ENCODE measurements at regions not wholly inside any gene's neighbourhood (a gene's known extent, or its start where the extent isn't known, plus 50 kb on each side); places are given as distances from the start of the nearest gene placed in this dataset.

DNA sequence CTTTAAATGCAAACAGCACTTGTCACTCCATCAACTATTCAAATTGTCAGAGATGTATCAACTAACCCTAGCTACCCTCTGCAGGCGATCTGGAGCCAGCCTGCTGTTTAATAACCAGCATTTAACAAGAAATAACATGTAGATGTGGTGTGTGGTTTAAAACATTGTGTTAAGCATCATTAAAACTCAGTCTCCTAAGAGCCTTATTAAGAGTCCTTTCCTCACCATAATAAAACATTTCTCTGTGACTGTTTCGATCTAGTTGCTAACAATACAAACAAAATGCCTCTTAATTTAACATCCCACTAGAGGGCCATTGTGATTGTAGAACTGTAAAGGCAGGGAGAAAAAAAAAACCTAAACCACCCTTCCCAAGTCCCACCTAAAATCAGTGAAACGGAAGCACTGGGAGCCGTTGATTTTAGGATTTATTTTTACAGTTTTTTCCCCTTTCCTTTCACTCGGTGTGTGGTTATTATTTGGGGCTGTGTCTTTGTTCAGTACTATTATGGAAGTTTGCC lies 708.6 kb downstream of the C4orf33 start:
- H3K27ac ChIP-seq: no peak overlapping the region
- TF ChIP-seq CTCF (IDR thresholded peaks at IDR 0.05): no peak
- H3K4me3 ChIP-seq: no peak overlapping the region
- H3K4me1 ChIP-seq (ENCODE audit: control insufficient read depth in 1 of 2, low read depth in 2 of 2): no peaks in the 10 kb centered on the region
- no peaks in the 10 kb centered on the region for H3K27me3 ChIP-seq (replicated peaks; ENCODE audit: insufficient read depth)
- H3K9me3 ChIP-seq: no peaks in the 10 kb centered on the region
- no peak for ATAC-seq (ENCODE audit: insufficient number of reproducible peaks, low FRiP score, low read depth)
- no peaks in the 10 kb centered on the region for H3K36me3 ChIP-seq
- no peak for DNase-seq (ENCODE audit: low spot score)

GRCh38 chr4:129806986-129807385 lies 711.0 kb downstream of the C4orf33 start:
- Histone ChIP-seq H3K27ac (no peak overlapping the region), H3K4me3 (no peak overlapping the region), H3K36me3 (no peaks in the 10 kb centered on the region), H3K4me1 (ENCODE audit: control insufficient read depth in 1 of 2, low read depth in 2 of 2) (no peaks in the 10 kb centered on the region), H3K27me3 (replicated peaks; ENCODE audit: insufficient read depth) (no peaks in the 10 kb centered on the region), H3K9me3 (no peaks in the 10 kb centered on the region)
- no peak for TF ChIP-seq CTCF (IDR thresholded peaks at IDR 0.05)
- DNase-seq (ENCODE audit: low spot score) (no peak), ATAC-seq (ENCODE audit: insufficient number of reproducible peaks, low FRiP score, low read depth) (no peak)

GRCh38 chr4:129808242-129808641 lies 712.3 kb downstream of the C4orf33 start:
- no peaks in the 10 kb centered on the region for H3K4me1 ChIP-seq (ENCODE audit: control insufficient read depth in 1 of 2, low read depth in 2 of 2)
- DNase-seq (ENCODE audit: low spot score) (no peak), ATAC-seq (ENCODE audit: insufficient number of reproducible peaks, low FRiP score, low read depth) (no peak)
- no peak for TF ChIP-seq CTCF (IDR thresholded peaks at IDR 0.05)
- H3K36me3 ChIP-seq: no peaks in the 10 kb centered on the region
- no peak overlapping the region for H3K27ac ChIP-seq
- H3K27me3 ChIP-seq (replicated peaks; ENCODE audit: insufficient read depth): no peaks in the 10 kb centered on the region
- no peaks in the 10 kb centered on the region for H3K9me3 ChIP-seq
- H3K4me3 ChIP-seq: no peak overlapping the region

DNA sequence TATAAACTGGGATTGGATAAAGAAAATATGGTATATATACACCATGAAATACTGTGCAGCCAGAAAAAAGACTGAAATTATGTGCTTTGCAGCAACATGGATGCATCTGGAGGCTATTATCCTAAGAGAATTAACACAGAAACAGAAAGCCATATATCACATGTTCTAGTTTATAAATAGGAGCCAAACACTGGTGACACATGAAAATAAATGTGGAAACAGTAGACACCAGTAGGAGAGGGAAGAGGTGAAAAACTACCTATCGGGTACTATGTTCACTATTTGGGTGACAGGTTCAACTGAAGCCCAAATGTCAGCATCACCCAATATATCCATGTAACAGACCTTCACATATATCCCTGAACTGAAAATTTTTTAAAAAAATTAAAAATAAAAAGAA lies 725.1 kb downstream of the C4orf33 start:
- H3K4me3 ChIP-seq: no peak overlapping the region
- no peaks in the 10 kb centered on the region for H3K9me3 ChIP-seq
- no peak for TF ChIP-seq CTCF (IDR thresholded peaks at IDR 0.05)
- no peak overlapping the region for H3K27ac ChIP-seq
- no peaks in the 10 kb centered on the region for H3K27me3 ChIP-seq (replicated peaks; ENCODE audit: insufficient read depth)
- DNase-seq (ENCODE audit: low spot score) (no peak), ATAC-seq (ENCODE audit: insufficient number of reproducible peaks, low FRiP score, low read depth) (no peak)
- H3K4me1 ChIP-seq (ENCODE audit: control insufficient read depth in 1 of 2, low read depth in 2 of 2): no peaks in the 10 kb centered on the region
- no peaks in the 10 kb centered on the region for H3K36me3 ChIP-seq

- H3K9me3 ChIP-seq: no peaks in the 10 kb centered on the region
- no peak for TF ChIP-seq CTCF (IDR thresholded peaks at IDR 0.05)
- no peaks in the 10 kb centered on the region for H3K36me3 ChIP-seq
- H3K27ac ChIP-seq: no peak overlapping the region
- H3K4me1 ChIP-seq (ENCODE audit: control insufficient read depth in 1 of 2, low read depth in 2 of 2): no peaks in the 10 kb centered on the region
- no peak for DNase-seq (ENCODE audit: low spot score)
- no peak for ATAC-seq (ENCODE audit: insufficient number of reproducible peaks, low FRiP score, low read depth)
- H3K4me3 ChIP-seq: no peak overlapping the region
- no peaks in the 10 kb centered on the region for H3K27me3 ChIP-seq (replicated peaks; ENCODE audit: insufficient read depth)
Observed at GRCh38 chr4:129821963-129822362, 726.0 kb downstream of the C4orf33 start.

Data from thoracic aorta (tissue), 2 donors.